NCI-H526 (cell line): ENCODE measurements at regions not wholly inside any gene's neighbourhood (a gene's known extent, or its start where the extent isn't known, plus 50 kb on each side); places are given as distances from the start of the nearest gene placed in this dataset.
"Not testable (repeated sequence)": the region's sequence is repeated elsewhere in the genome, so short reads cannot be mapped to it uniquely, and the experiment has no call there.

Experiments
- DNase-seq, 2 experiments: peaks; one replicate each; lab custom pipeline; 2025; lab: John Stamatoyannopoulos, UW

- DNase-seq, result no peak
Observed at GRCh38 chr3:163185721-163186350, 1689.2 kb downstream of the OTOL1 start.

- no peak for DNase-seq
Observed at GRCh38 chr3:163175970-163176369, 1679.4 kb downstream of the OTOL1 start.

GRCh38 chr3:163172513-163172912 lies 1675.9 kb downstream of the OTOL1 start:
- not testable (repeated sequence) for DNase-seq

- no peak for DNase-seq
Observed at GRCh38 chr3:163166197-163166596, 1669.6 kb downstream of the OTOL1 start.

GRCh38 chr3:163159306-163159705 lies 1662.7 kb downstream of the OTOL1 start:
- DNase-seq, result no peak

GRCh38 chr3:163139600-163139999 lies 1643.0 kb downstream of the OTOL1 start:
- no peak for DNase-seq

GRCh38 chr3:163138258-163138657 lies 1641.7 kb downstream of the OTOL1 start:
- DNase-seq, result no peak

GRCh38 chr3:163132111-163132510 lies 1635.5 kb downstream of the OTOL1 start:
- no peak for DNase-seq

GRCh38 chr3:163129287-163129686 lies 1632.7 kb downstream of the OTOL1 start:
- no peak for DNase-seq

- no peak for DNase-seq
Observed at GRCh38 chr3:163126115-163126514, 1629.5 kb downstream of the OTOL1 start.
